ENCODE measurements at regions not wholly inside any gene's neighbourhood (a gene's known extent, or its start where the extent isn't known, plus 50 kb on each side); places are given as distances from the start of the nearest gene placed in this dataset.

GRCh38 chr2:157176602-157177001, 80.9 kb upstream of the GALNT5 start:
- FAIRE-seq (no peak), DNase-seq (ENCODE audit: insufficient read length, low spot score) (no peak)

- DNase-seq (ENCODE audit: insufficient read length, low spot score) (no peak), FAIRE-seq (no peak)
Observed at GRCh38 chr2:157178874-157179273, 78.6 kb upstream of the GALNT5 start.

GRCh38 chr2:157179324-157180105, 78.0 kb upstream of the GALNT5 start:
- FAIRE-seq (no peak), DNase-seq (ENCODE audit: insufficient read length, low spot score) (no peak)

GRCh38 chr2:157180359-157180758, 77.1 kb upstream of the GALNT5 start:
- DNase-seq (ENCODE audit: insufficient read length, low spot score) (no peak), FAIRE-seq (no peak)

GRCh38 chr2:157181234-157181633, 76.3 kb upstream of the GALNT5 start:
- DNase-seq (ENCODE audit: insufficient read length, low spot score) (no peak), FAIRE-seq (no peak)

GRCh38 chr2:157182204-157182709, 75.2 kb upstream of the GALNT5 start:
- FAIRE-seq (no peak), DNase-seq (ENCODE audit: insufficient read length, low spot score) (no peak)

GRCh38 chr2:157182834-157183396, 74.6 kb upstream of the GALNT5 start:
- no peak for DNase-seq (ENCODE audit: insufficient read length, low spot score)

GRCh38 chr2:157184161-157184895, 73.2 kb upstream of the GALNT5 start:
- DNase-seq (ENCODE audit: insufficient read length, low spot score) = no peak
- no peak for FAIRE-seq

More at GRCh38 chr2:157182834-157183396, 74.6 kb upstream of the GALNT5 start:
- no peak for FAIRE-seq

GRCh38 chr2:157185476-157186227, 71.9 kb upstream of the GALNT5 start:
- DNase-seq (ENCODE audit: insufficient read length, low spot score) = no peak
- no peak for FAIRE-seq

GRCh38 chr2:157190151-157190550, 67.4 kb upstream of the GALNT5 start:
- DNase-seq (ENCODE audit: insufficient read length, low spot score) = no peak
- FAIRE-seq = peak; percentile 8

GRCh38 chr2:157191186-157191585, 66.3 kb upstream of the GALNT5 start:
- FAIRE-seq = no peak
- DNase-seq (ENCODE audit: insufficient read length, low spot score) = no peak

GRCh38 chr2:157192445-157193423, 64.8 kb upstream of the GALNT5 start:
- FAIRE-seq (peak; percentile 82), DNase-seq (ENCODE audit: insufficient read length, low spot score) (peak; percentile 20)

- DNase-seq (ENCODE audit: insufficient read length, low spot score) (no peak), FAIRE-seq (no peak)
Observed at GRCh38 chr2:157193461-157193860, 64.0 kb upstream of the GALNT5 start.

GRCh38 chr2:157194097-157194688, 63.3 kb upstream of the GALNT5 start:
- FAIRE-seq (peak; percentile 97), DNase-seq (ENCODE audit: insufficient read length, low spot score) (peak; percentile 9)

GRCh38 chr2:157194844-157195243, 62.7 kb upstream of the GALNT5 start:
- DNase-seq (ENCODE audit: insufficient read length, low spot score) (no peak), FAIRE-seq (no peak)

GRCh38 chr2:157196956-157197355, 60.5 kb upstream of the GALNT5 start:
- DNase-seq (ENCODE audit: insufficient read length, low spot score) (no peak), FAIRE-seq (no peak)

- FAIRE-seq (no peak), DNase-seq (ENCODE audit: insufficient read length, low spot score) (no peak)
Observed at GRCh38 chr2:157197848-157198247, 59.7 kb upstream of the GALNT5 start.

GRCh38 chr2:157203651-157204050, 53.9 kb upstream of the GALNT5 start:
- DNase-seq (ENCODE audit: insufficient read length, low spot score) (no peak), FAIRE-seq (no peak)

- DNase-seq (ENCODE audit: insufficient read length, low spot score) = no peak
- FAIRE-seq = no peak
Observed at GRCh38 chr2:157204401-157204800, 53.1 kb upstream of the GALNT5 start.
